ENCODE measurements at regions not wholly inside any gene's neighbourhood (a gene's known extent, or its start where the extent isn't known, plus 50 kb on each side); places are given as distances from the start of the nearest gene placed in this dataset.

- peaks cover 4% of the 10 kb centered on the region for H3K36me3 Mint-ChIP-seq (ENCODE audit: insufficient read depth, unreplicated experiment)
- TF ChIP-seq CTCF (IDR thresholded peaks at IDR 0.05; ENCODE audit: unreplicated experiment): no peak
- ChIA-PET POLR2A (no interaction called here), CTCF (no interaction called here)
- H3K9me3 Mint-ChIP-seq (ENCODE audit: unreplicated experiment): no peaks in the 10 kb centered on the region
- no peaks in the 10 kb centered on the region for H3K4me1 Mint-ChIP-seq (ENCODE audit: insufficient read depth, unreplicated experiment)
- intact Hi-C loops (cut with micrococcal nuclease): no loop called here
- DNase-seq (ENCODE audit: unreplicated experiment): no peak
- no peak overlapping the region for H3K27ac Mint-ChIP-seq (ENCODE audit: low read depth, unreplicated experiment)
- H3K27me3 Mint-ChIP-seq (ENCODE audit: insufficient read depth, unreplicated experiment): no peaks in the 10 kb centered on the region
- no peak overlapping the region for H3K4me3 Mint-ChIP-seq (ENCODE audit: unreplicated experiment)
- no TSS peak for BruUV-seq (replicated peaks)
These were observed 322.1 kb upstream of the SOX9 start for GRCh38 chr17:71798701-71799100.

- ChIA-PET CTCF (no interaction called here), POLR2A (interaction anchor here (0.6 kb wide), 1 partner anchor 1171 kb away, joined by 3 read pairs; no protein-coding TSS in a partner anchor)
- intact Hi-C loops (cut with micrococcal nuclease): no loop called here
- H3K9me3 Mint-ChIP-seq (ENCODE audit: unreplicated experiment): no peaks in the 10 kb centered on the region
- H3K4me3 Mint-ChIP-seq (ENCODE audit: unreplicated experiment): no peak overlapping the region
- no peak for TF ChIP-seq CTCF (IDR thresholded peaks at IDR 0.05; ENCODE audit: unreplicated experiment)
- no TSS peak for BruUV-seq (replicated peaks)
- H3K27me3 Mint-ChIP-seq (ENCODE audit: insufficient read depth, unreplicated experiment): no peaks in the 10 kb centered on the region
- no peak for DNase-seq (ENCODE audit: unreplicated experiment)
- no peaks in the 10 kb centered on the region for H3K4me1 Mint-ChIP-seq (ENCODE audit: insufficient read depth, unreplicated experiment)
- H3K36me3 Mint-ChIP-seq (ENCODE audit: insufficient read depth, unreplicated experiment): peaks cover 4% of the 10 kb centered on the region
- no peak overlapping the region for H3K27ac Mint-ChIP-seq (ENCODE audit: low read depth, unreplicated experiment)
These were observed 321.2 kb upstream of the SOX9 start for GRCh38 chr17:71799657-71800056.

DNA sequence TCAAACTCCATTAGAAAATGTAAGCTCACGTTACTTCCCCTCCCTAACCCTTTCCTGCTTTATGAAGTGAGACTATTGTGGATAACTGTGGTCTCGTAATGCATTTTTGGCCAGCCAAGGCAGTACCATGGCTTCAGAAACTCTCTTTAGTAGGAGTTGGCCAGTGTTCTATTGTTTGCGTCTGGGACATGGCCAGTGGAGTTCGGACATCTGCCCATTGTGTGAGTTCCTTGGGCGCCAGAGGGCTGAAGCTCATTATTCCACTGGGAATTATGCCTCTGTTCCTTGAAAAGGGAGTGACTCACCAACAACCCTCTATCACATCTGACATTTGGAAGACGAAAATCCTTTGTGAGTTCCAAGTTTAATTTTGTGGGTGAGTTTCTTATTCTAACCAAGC, 319.5 kb upstream of the SOX9 start:
- BruUV-seq (replicated peaks): no TSS peak
- H3K9me3 Mint-ChIP-seq (ENCODE audit: unreplicated experiment): no peaks in the 10 kb centered on the region
- ChIA-PET CTCF (no interaction called here), POLR2A (interaction anchor here (0.6 kb wide), 2 partner anchors 10 to 121 kb away, joined by 3 read pairs; no protein-coding TSS in a partner anchor)
- intact Hi-C loops (cut with micrococcal nuclease): no loop called here
- no peaks in the 10 kb centered on the region for H3K27me3 Mint-ChIP-seq (ENCODE audit: insufficient read depth, unreplicated experiment)
- TF ChIP-seq CTCF (IDR thresholded peaks at IDR 0.05; ENCODE audit: unreplicated experiment): no peak
- peaks cover 4% of the 10 kb centered on the region for H3K36me3 Mint-ChIP-seq (ENCODE audit: insufficient read depth, unreplicated experiment)
- no peak overlapping the region for H3K27ac Mint-ChIP-seq (ENCODE audit: low read depth, unreplicated experiment)
- no peaks in the 10 kb centered on the region for H3K4me1 Mint-ChIP-seq (ENCODE audit: insufficient read depth, unreplicated experiment)
- H3K4me3 Mint-ChIP-seq (ENCODE audit: unreplicated experiment): no peak overlapping the region
- DNase-seq (ENCODE audit: unreplicated experiment): no peak

DNA sequence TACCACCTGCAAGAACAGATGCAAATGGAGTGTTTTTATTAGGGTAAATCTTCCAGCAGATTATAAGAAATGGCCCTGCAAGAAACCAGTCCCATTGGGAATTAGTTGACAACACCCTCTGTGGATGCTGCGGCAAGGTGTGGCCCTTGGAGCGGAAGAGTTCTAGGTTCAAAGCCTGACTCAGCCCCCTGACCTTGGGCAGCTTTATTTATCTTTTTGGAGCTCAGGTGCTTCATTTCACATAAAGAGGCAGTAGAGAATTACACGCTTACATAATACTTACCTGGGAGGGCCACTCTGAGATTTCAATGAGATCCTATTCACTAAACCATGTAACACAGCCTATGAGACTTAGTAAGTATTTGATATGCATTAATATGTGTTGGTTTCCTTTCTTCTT, 318.2 kb upstream of the SOX9 start:
- no TSS peak for BruUV-seq (replicated peaks)
- POLR2A ChIA-PET: no interaction called here

More for the DNA sequence above, 318.2 kb upstream of the SOX9 start:
- Mint-ChIP-seq H3K4me1 (ENCODE audit: insufficient read depth, unreplicated experiment) (no peaks in the 10 kb centered on the region), H3K9me3 (ENCODE audit: unreplicated experiment) (no peaks in the 10 kb centered on the region), H3K27me3 (ENCODE audit: insufficient read depth, unreplicated experiment) (no peaks in the 10 kb centered on the region), H3K4me3 (ENCODE audit: unreplicated experiment) (no peak overlapping the region), H3K36me3 (ENCODE audit: insufficient read depth, unreplicated experiment) (peaks cover 4% of the 10 kb centered on the region), H3K27ac (ENCODE audit: low read depth, unreplicated experiment) (no peak overlapping the region)
- intact Hi-C loops (cut with micrococcal nuclease): no loop called here
- DNase-seq (ENCODE audit: unreplicated experiment): no peak
- no peak for TF ChIP-seq CTCF (IDR thresholded peaks at IDR 0.05; ENCODE audit: unreplicated experiment)
- CTCF ChIA-PET: interaction anchor here (0.6 to 0.8 kb wide), 2 partner anchors 10 to 727 kb away, joined by 3 to 4 read pairs; no protein-coding TSS in a partner anchor

All from MCF 10A (cell line).